HCT116 (cell line): ENCODE measurements at regions not wholly inside any gene's neighbourhood (a gene's known extent, or its start where the extent isn't known, plus 50 kb on each side); places are given as distances from the start of the nearest gene placed in this dataset.
A peak's percentile ranks its signal among the peaks of the same experiment; 100 is the strongest.

Experiments used
- ATAC-seq: fragments of 200-7000 bp; cut with Tn5 transposase; 2 replicates; pipeline ENCODE4 v1.9.1; 2020; ENCODE audit warnings: mild to moderate bottlenecking, moderate library complexity
- BruUV-seq: library from RNA; stranded (reverse); fragments of 400-500 nt; replicated peaks from 2 replicates; lab custom pipeline; 2021; lab: Mats Ljungman, UMichigan
- CTCF ChIA-PET: fragments of 300-600 bp; sonication (Branson Sonifier 250); formaldehyde crosslinking; loops from one replicate; lab custom pipeline; 2021; ENCODE audit warnings: antibody characterized with exemption; lab: Charles Lee
- POLR2A ChIA-PET: fragments of 300-600, 350-600 bp; sonication (Branson Sonifier 250); formaldehyde crosslinking; loops from one replicate; lab custom pipeline; 2021; ENCODE audit warnings: antibody characterized with exemption; lab: Charles Lee
- RAD21 ChIA-PET, 2 experiments: fragments of 300-600 bp; sonication (Branson Sonifier 250); formaldehyde crosslinking; loops; one replicate each; lab custom pipeline; 2023; ENCODE audit warnings: low total read pairs in 2 of 2; ENCODE audit not compliant: uncharacterized antibody in 2 of 2, unreplicated experiment in 2 of 2, low non-redundant PET in 1 of 2; lab: Charles Lee
- DNase-seq: peaks from one replicate; pipeline ENCODE4 v3.0.0-alpha.2; 2010; ENCODE audit warnings: low read depth, low spot score
- H2AFZ ChIP-seq: fragments of 200-600 bp; shearing (Covaris generic), sonication (generic); 2 replicates; pipeline ENCODE4 v1.6.1; 2017; ENCODE audit warnings: low read depth, mixed run types, mixed read lengths, antibody characterized with exemption, low read length; ENCODE audit not compliant: poor library complexity, severe bottlenecking
- H3K27ac ChIP-seq: 2 replicates; pipeline ENCODE4 v1.5.1; 2012; ENCODE audit warnings: low read depth, low read length
- H3K27me3 ChIP-seq: fragments of 200-600 bp; sonication (generic); 2 replicates; pipeline ENCODE4 v1.6.1; 2016; ENCODE audit warnings: mixed run types, low read length, mixed read lengths; ENCODE audit not compliant: insufficient read depth
- H3K36me3 ChIP-seq, 2 experiments: fragments of 200-500 bp in 1 of 2; fragments of 200-600 bp in 1 of 2; sonication (Bioruptor generic) in 1 of 2; sonication (generic) in 1 of 2; 2 replicates each; pipeline versions ENCODE4 v1.5.1 to v1.6.1; 2014 to 2016; ENCODE audit warnings: low read length in 2 of 2, inconsistent platforms in 1 of 2, mixed read lengths in 1 of 2, mixed run types in 1 of 2; ENCODE audit not compliant: insufficient read depth in 2 of 2, control insufficient read depth in 1 of 2
- H3K4me1 ChIP-seq, 2 experiments: fragments of 200-600 bp in 1 of 2; sonication (generic) in 1 of 2; 2 replicates each; pipeline versions ENCODE4 v1.5.1 to v1.6.1; 2012 to 2017; ENCODE audit warnings: low read length in 2 of 2, inconsistent platforms in 1 of 2, mild to moderate bottlenecking in 1 of 2, mixed read lengths in 1 of 2, mixed run types in 1 of 2, moderate library complexity in 1 of 2; ENCODE audit not compliant: insufficient read depth in 2 of 2, control insufficient read depth in 1 of 2
- H3K4me2 ChIP-seq: fragments of 200-600 bp; sonication (generic); 2 replicates; pipeline ENCODE4 v1.6.1; 2017; ENCODE audit warnings: mixed run types, low read length, mixed read lengths
- H3K4me3 ChIP-seq, 2 experiments: fragments of 200-600 bp in 1 of 2; sonication (generic) in 1 of 2; replicated peaks in 1 of 2; 2 replicates each; pipeline ENCODE4 v1.5.1; 2011 to 2016; ENCODE audit warnings: low read length in 2 of 2, control low read depth in 1 of 2, low read depth in 1 of 2, mild to moderate bottlenecking in 1 of 2, mixed read lengths in 1 of 2, mixed run types in 1 of 2
- H3K79me2 ChIP-seq: fragments of 200-600 bp; sonication (generic); 2 replicates; pipeline ENCODE4 v1.6.1; 2017; ENCODE audit warnings: mild to moderate bottlenecking, mixed run types, low read length, moderate library complexity, mixed read lengths; ENCODE audit not compliant: insufficient read depth
- H3K9ac ChIP-seq: fragments of 200-600 bp; sonication (generic); 2 replicates; pipeline ENCODE4 v1.6.1; 2016; ENCODE audit warnings: low read length, mixed read lengths
- H3K9me2 ChIP-seq: fragments of 200-600 bp; sonication (generic), shearing (Covaris generic); 2 replicates; pipeline ENCODE4 v1.6.1; 2017; ENCODE audit warnings: mixed run types, mild to moderate bottlenecking, moderate library complexity; ENCODE audit not compliant: insufficient read depth
- H3K9me3 ChIP-seq, 2 experiments: fragments of 200-500 bp in 1 of 2; fragments of 200-600 bp in 1 of 2; sonication (Bioruptor generic) in 1 of 2; sonication (generic) in 1 of 2; 2 replicates each; pipeline ENCODE4 v1.6.1; 2014 to 2017; ENCODE audit warnings: low read length in 2 of 2, mixed read lengths in 2 of 2, inconsistent platforms in 1 of 2, low read depth in 1 of 2, mild to moderate bottlenecking in 1 of 2, mixed run types in 1 of 2, moderate library complexity in 1 of 2; ENCODE audit not compliant: control insufficient read depth in 1 of 2, insufficient read depth in 1 of 2
- H4K20me1 ChIP-seq: fragments of 200-600 bp; sonication (generic), shearing (Covaris generic); 2 replicates; pipeline ENCODE4 v1.6.1; 2017; ENCODE audit warnings: mixed run types, mild to moderate bottlenecking, moderate library complexity; ENCODE audit not compliant: insufficient read depth
- CEBPB ChIP-seq: IDR thresholded peaks from 2 replicates; pipeline ENCODE4 v1.6.1; 2012; ENCODE audit warnings: low read depth
- EGR1 ChIP-seq: IDR thresholded peaks from 2 replicates; pipeline ENCODE4 v1.6.1; 2012; ENCODE audit warnings: low read depth
- EZH2 ChIP-seq: fragments of 200-600 bp; sonication (generic); IDR thresholded peaks from 2 replicates; pipeline ENCODE4 v1.6.1; 2017; ENCODE audit warnings: antibody characterized with exemption, mixed run types
- EZH2phosphoT487 ChIP-seq: fragments of 200-600 bp; IDR thresholded peaks from 2 replicates; pipeline ENCODE4 v1.6.1; 2018; ENCODE audit warnings: antibody characterized with exemption, borderline replicate concordance
- FOSL1 ChIP-seq: IDR thresholded peaks from 2 replicates; pipeline ENCODE4 v1.6.1; 2012; ENCODE audit warnings: low read depth
- JUND ChIP-seq: IDR thresholded peaks from 2 replicates; pipeline ENCODE4 v1.6.1; 2012
- POLR2A ChIP-seq: IDR thresholded peaks from 2 replicates; pipeline ENCODE4 v1.7.0; 2011; ENCODE audit warnings: borderline replicate concordance; ENCODE audit not compliant: insufficient read depth, insufficient read length; ENCODE audit errors: extremely low read depth
- RAD21 ChIP-seq: IDR thresholded peaks from 2 replicates; pipeline ENCODE4 v1.6.1; 2012; ENCODE audit warnings: low read depth, mild to moderate bottlenecking
- SIN3A ChIP-seq: IDR thresholded peaks from 2 replicates; pipeline ENCODE4 v1.6.1; 2012; ENCODE audit warnings: low read depth
- SRF ChIP-seq: IDR thresholded peaks from 2 replicates; pipeline ENCODE4 v1.6.1; 2012; ENCODE audit warnings: low read depth
- TCF7L2 ChIP-seq: IDR thresholded peaks from 2 replicates; pipeline ENCODE4 v1.7.0; 2011; ENCODE audit warnings: borderline replicate concordance, inconsistent platforms; ENCODE audit not compliant: insufficient read depth, insufficient read length; ENCODE audit errors: extremely low read depth
- ZFX ChIP-seq: fragments of 450-650 bp; IDR thresholded peaks from 2 replicates; pipeline ENCODE4 v1.6.1; 2017
- ZNF274 ChIP-seq: fragments of 200-500 bp; sonication (Bioruptor generic); IDR thresholded peaks from 2 replicates; pipeline ENCODE4 v1.6.1; 2014; ENCODE audit warnings: mild to moderate bottlenecking, low read depth, low read length, inconsistent platforms
- intact Hi-C: fragments of 100-400 bp; cut with micrococcal nuclease; formaldehyde crosslinking; loops from 2 replicates; pipeline ENCODE4 v1.10.0; 2022
- TF ChIP-seq, protein P1 (sequence below), 3 experiments: fragments of 200-600 bp in 1 of 3; sonication (generic) in 1 of 3; IDR thresholded peaks in 2 of 3; conservative IDR thresholded peaks in 1 of 3; 2 replicates each; pipeline ENCODE4 v1.5.1; 2012 to 2017; ENCODE audit warnings: low read depth in 2 of 3, low read length in 2 of 3, antibody characterized with exemption in 1 of 3, borderline replicate concordance in 1 of 3, control low read depth in 1 of 3, mild to moderate bottlenecking in 1 of 3, mixed read lengths in 1 of 3, mixed run types in 1 of 3, moderate library complexity in 1 of 3; ENCODE audit not compliant: insufficient read depth in 1 of 3
- TF ChIP-seq, protein P2 (sequence below): IDR thresholded peaks from 2 replicates; pipeline ENCODE4 v1.6.1; 2012
- TF ChIP-seq, protein P3 (sequence below): IDR thresholded peaks from 2 replicates; pipeline ENCODE4 v1.6.1; 2012

DNA sequence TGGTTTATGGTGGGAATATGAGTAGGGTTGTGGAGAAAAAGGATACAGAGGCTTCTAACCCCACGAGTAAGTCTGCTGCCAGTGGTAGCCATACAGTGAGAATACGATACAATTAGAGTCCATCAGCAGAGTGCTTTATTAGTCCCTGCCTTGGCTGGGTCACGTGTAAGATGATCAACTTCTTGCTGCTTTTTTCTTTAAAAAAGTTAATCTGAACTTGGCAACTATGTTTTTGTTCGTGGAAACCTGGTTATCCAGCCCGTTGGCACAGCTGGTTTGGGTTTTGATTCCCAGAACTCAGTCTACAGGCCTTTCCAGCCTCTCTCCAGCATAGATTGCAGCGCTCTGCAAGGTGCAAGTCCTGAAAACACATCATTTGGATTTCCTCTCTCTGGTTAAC lies 53.1 kb upstream of the LSM6 start:
- ChIA-PET POLR2A (no interaction called here), CTCF (no interaction called here), RAD21 (no interaction called here)
- Histone ChIP-seq H3K4me2 (no peak overlapping the region), H3K9ac (no peak overlapping the region), H3K4me1 (no peaks in the 10 kb centered on the region), H3K79me2 (no peaks in the 10 kb centered on the region), H3K27me3 (no peaks in the 10 kb centered on the region), H3K4me3 (no peak overlapping the region), H3K36me3 (no peaks in the 10 kb centered on the region), H3K27ac (no peak overlapping the region), H3K9me2 (no peaks in the 10 kb centered on the region), H3K9me3 (no peaks in the 10 kb centered on the region), H4K20me1 (no peaks in the 10 kb centered on the region), H2AFZ (no peak overlapping the region)
- BruUV-seq = no TSS peak
- no peak for DNase-seq
- no peak for ATAC-seq
- TF ChIP-seq, protein P1, sequence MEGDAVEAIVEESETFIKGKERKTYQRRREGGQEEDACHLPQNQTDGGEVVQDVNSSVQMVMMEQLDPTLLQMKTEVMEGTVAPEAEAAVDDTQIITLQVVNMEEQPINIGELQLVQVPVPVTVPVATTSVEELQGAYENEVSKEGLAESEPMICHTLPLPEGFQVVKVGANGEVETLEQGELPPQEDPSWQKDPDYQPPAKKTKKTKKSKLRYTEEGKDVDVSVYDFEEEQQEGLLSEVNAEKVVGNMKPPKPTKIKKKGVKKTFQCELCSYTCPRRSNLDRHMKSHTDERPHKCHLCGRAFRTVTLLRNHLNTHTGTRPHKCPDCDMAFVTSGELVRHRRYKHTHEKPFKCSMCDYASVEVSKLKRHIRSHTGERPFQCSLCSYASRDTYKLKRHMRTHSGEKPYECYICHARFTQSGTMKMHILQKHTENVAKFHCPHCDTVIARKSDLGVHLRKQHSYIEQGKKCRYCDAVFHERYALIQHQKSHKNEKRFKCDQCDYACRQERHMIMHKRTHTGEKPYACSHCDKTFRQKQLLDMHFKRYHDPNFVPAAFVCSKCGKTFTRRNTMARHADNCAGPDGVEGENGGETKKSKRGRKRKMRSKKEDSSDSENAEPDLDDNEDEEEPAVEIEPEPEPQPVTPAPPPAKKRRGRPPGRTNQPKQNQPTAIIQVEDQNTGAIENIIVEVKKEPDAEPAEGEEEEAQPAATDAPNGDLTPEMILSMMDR (IDR thresholded peaks at IDR 0.05 in 2 of 3, conservative IDR thresholded peaks at IDR 0.05 in 1 of 3; ENCODE audit: borderline replicate concordance in 1 of 3, insufficient read depth in 1 of 3, low read depth in 2 of 3, low read length in 2 of 3) = no peak
- no peak for TF ChIP-seq ZFX
- no peak for TF ChIP-seq JUND
- no peak for TF ChIP-seq RAD21
- no peak for TF ChIP-seq CEBPB
- TF ChIP-seq, protein P2, sequence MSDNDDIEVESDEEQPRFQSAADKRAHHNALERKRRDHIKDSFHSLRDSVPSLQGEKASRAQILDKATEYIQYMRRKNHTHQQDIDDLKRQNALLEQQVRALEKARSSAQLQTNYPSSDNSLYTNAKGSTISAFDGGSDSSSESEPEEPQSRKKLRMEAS = no peak
- no peak for TF ChIP-seq ZNF274
- no peak for TF ChIP-seq SIN3A
- no peak for TF ChIP-seq FOSL1
- intact Hi-C loops = no loop called here

DNA sequence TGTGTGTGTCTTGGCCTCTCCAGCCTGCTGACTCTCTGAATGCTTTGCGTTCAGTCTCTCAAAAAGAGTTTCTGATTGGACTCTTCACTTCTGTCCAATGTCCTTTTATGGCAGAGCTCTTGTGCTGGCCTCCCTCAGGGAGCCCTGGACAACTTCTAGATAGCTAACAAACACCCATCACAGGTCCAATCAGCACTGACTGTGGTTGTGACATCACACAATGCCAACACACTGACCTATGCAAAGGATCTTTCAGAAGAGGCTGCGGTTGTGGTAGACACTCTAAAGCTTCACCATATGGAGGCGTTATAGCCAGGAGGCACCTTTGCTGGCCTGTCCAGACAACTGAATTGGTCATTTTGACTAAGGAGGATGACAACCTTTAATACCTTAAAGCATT lies 53.8 kb upstream of the LSM6 start:
- CTCF ChIA-PET = interaction anchor here (1.6 kb wide), 1 partner anchor 26 kb away, joined by 4 read pairs; no protein-coding TSS in a partner anchor
- DNase-seq = no peak
- TF ChIP-seq, protein P1 (IDR thresholded peaks at IDR 0.05 in 2 of 3, conservative IDR thresholded peaks at IDR 0.05 in 1 of 3; ENCODE audit: borderline replicate concordance in 1 of 3, insufficient read depth in 1 of 3, low read depth in 2 of 3, low read length in 2 of 3) = no peak
- TF ChIP-seq EZH2 (no peak), SRF (no peak), TCF7L2 (no peak), EGR1 (no peak), POLR2A (no peak), EZH2phosphoT487 (no peak), SIN3A (no peak)
- TF ChIP-seq, protein P3, sequence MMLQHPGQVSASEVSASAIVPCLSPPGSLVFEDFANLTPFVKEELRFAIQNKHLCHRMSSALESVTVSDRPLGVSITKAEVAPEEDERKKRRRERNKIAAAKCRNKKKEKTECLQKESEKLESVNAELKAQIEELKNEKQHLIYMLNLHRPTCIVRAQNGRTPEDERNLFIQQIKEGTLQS = no peak
- TF ChIP-seq, protein P2 = no peak

More for the DNA sequence above, 53.8 kb upstream of the LSM6 start:
- Histone ChIP-seq H3K79me2 (no peaks in the 10 kb centered on the region), H3K27ac (no peak overlapping the region), H3K9me3 (no peaks in the 10 kb centered on the region), H3K4me1 (no peaks in the 10 kb centered on the region), H3K9ac (no peak overlapping the region), H3K27me3 (no peaks in the 10 kb centered on the region), H3K4me2 (no peak overlapping the region), H4K20me1 (no peaks in the 10 kb centered on the region), H3K4me3 (no peak overlapping the region), H3K36me3 (no peaks in the 10 kb centered on the region), H3K9me2 (no peaks in the 10 kb centered on the region), H2AFZ (no peak overlapping the region)
- ChIA-PET RAD21 (no interaction called here), POLR2A (no interaction called here)
- intact Hi-C loops = no loop called here
- no TSS peak for BruUV-seq
- ATAC-seq = peak; percentile 38; the same call in 1 of the 2 replicates
